Colonic mucosa (tissue), 4 donors: ENCODE measurements at regions not wholly inside any gene's neighbourhood (a gene's known extent, or its start where the extent isn't known, plus 50 kb on each side); places are given as distances from the start of the nearest gene placed in this dataset.

Experiments
- DNase-seq: peaks from one replicate; pipeline ENCODE4 v3.0.0-alpha.2; 2020
- H3K27ac ChIP-seq: fragments of 200-600 bp; one replicate; pipeline ENCODE4 v1.8.0; 2021
- H3K27me3 ChIP-seq: fragments of 200-600 bp; one replicate; pipeline ENCODE4 v1.8.0; 2021
- H3K36me3 ChIP-seq: fragments of 200-600 bp; one replicate; pipeline ENCODE4 v1.8.0; 2021
- H3K4me1 ChIP-seq: fragments of 200-600 bp; one replicate; pipeline ENCODE4 v1.8.0; 2021; ENCODE audit warnings: mild to moderate bottlenecking
- H3K4me3 ChIP-seq: fragments of 200-600 bp; one replicate; pipeline ENCODE4 v1.8.0; 2021
- H3K9ac ChIP-seq, 2 donors: one replicate each; pipeline ENCODE4 v1.7.0; 2013; ENCODE audit warnings: control low read depth in 2 of 2, low read depth in 2 of 2, low read length in 2 of 2
- H3K9me3 ChIP-seq: fragments of 200-600 bp; one replicate; pipeline ENCODE4 v1.8.0; 2021
- CTCF ChIP-seq: fragments of 200-600 bp; IDR thresholded peaks from one replicate; pipeline ENCODE4 v1.8.0; 2022; ENCODE audit warnings: antibody characterized with exemption, mild to moderate bottlenecking
- intact Hi-C: fragments of 100-400 bp; cut with DNase I; formaldehyde crosslinking; loops from one replicate; pipeline ENCODE4 v1.14.1; 2022
- donor health status: healthy.
- donor health status: DM: no; HTN: no; CAD: no.
- donor health status: DM: no; HTN: no; CAD: no.

- H3K27ac ChIP-seq, result no peak overlapping the region
- no peak overlapping the region for H3K9ac ChIP-seq
- H3K36me3 ChIP-seq, result no peaks in the 10 kb centered on the region
- H3K9me3 ChIP-seq, result no peaks in the 10 kb centered on the region
- no peak for DNase-seq
- H3K27me3 ChIP-seq, result no peaks in the 10 kb centered on the region
- H3K4me1 ChIP-seq, result no peaks in the 10 kb centered on the region
- H3K4me3 ChIP-seq, result no peak overlapping the region
- TF ChIP-seq CTCF, result no peak
- intact Hi-C loops, result no loop called here
Measured at GRCh38 chr2:187232749-187233148, 215.3 kb downstream of the CALCRL start.

- no peak for TF ChIP-seq CTCF
- no peaks in the 10 kb centered on the region for H3K27me3 ChIP-seq
- no peak for DNase-seq
- H3K36me3 ChIP-seq, result no peaks in the 10 kb centered on the region
- H3K4me3 ChIP-seq, result no peak overlapping the region
- H3K9ac ChIP-seq, result no peak overlapping the region
- H3K9me3 ChIP-seq, result no peaks in the 10 kb centered on the region
- no peak overlapping the region for H3K27ac ChIP-seq
- H3K4me1 ChIP-seq, result no peaks in the 10 kb centered on the region
- intact Hi-C loops, result no loop called here
Measured at GRCh38 chr2:187230088-187230487, 218.0 kb downstream of the CALCRL start.

GRCh38 chr2:187228986-187229385 is 219.1 kb downstream of the CALCRL start:
- no peak overlapping the region for H3K4me3 ChIP-seq
- no peaks in the 10 kb centered on the region for H3K9me3 ChIP-seq
- H3K9ac ChIP-seq, result no peak overlapping the region
- no peaks in the 10 kb centered on the region for H3K27me3 ChIP-seq
- no peak overlapping the region for H3K27ac ChIP-seq
- H3K36me3 ChIP-seq, result no peaks in the 10 kb centered on the region
- no peaks in the 10 kb centered on the region for H3K4me1 ChIP-seq
- DNase-seq, result no peak
- intact Hi-C loops, result no loop called here
- TF ChIP-seq CTCF, result no peak

GRCh38 chr2:187224989-187225388 is 223.1 kb downstream of the CALCRL start:
- Histone ChIP-seq H3K4me1 (no peaks in the 10 kb centered on the region), H3K27ac (no peak overlapping the region), H3K27me3 (no peaks in the 10 kb centered on the region), H3K36me3 (no peaks in the 10 kb centered on the region), H3K9me3 (no peaks in the 10 kb centered on the region), H3K9ac (no peak overlapping the region), H3K4me3 (no peak overlapping the region)
- no peak for DNase-seq
- no peak for TF ChIP-seq CTCF
- intact Hi-C loops, result no loop called here

GRCh38 chr2:187220071-187220470 is 228.0 kb downstream of the CALCRL start:
- Histone ChIP-seq H3K27ac (no peak overlapping the region), H3K9me3 (no peaks in the 10 kb centered on the region), H3K4me3 (no peak overlapping the region), H3K4me1 (no peaks in the 10 kb centered on the region), H3K27me3 (no peaks in the 10 kb centered on the region), H3K9ac (no peak overlapping the region), H3K36me3 (no peaks in the 10 kb centered on the region)
- no peak for TF ChIP-seq CTCF
- DNase-seq, result no peak
- intact Hi-C loops, result no loop called here
